NCI-H187 (cell line): ENCODE measurements at regions not wholly inside any gene's neighbourhood (a gene's known extent, or its start where the extent isn't known, plus 50 kb on each side); places are given as distances from the start of the nearest gene placed in this dataset.
"Not testable (repeated sequence)": the region's sequence is repeated elsewhere in the genome, so short reads cannot be mapped to it uniquely, and the experiment has no call there.

ENCODE experiments used
- DNase-seq, 2 experiments: peaks; one replicate each; lab custom pipeline; 2025; lab: John Stamatoyannopoulos, UW

GRCh38 chr2:180927030-180927686, 53.2 kb upstream of the UBE2E3 start:
- DNase-seq = no peak

DNA sequence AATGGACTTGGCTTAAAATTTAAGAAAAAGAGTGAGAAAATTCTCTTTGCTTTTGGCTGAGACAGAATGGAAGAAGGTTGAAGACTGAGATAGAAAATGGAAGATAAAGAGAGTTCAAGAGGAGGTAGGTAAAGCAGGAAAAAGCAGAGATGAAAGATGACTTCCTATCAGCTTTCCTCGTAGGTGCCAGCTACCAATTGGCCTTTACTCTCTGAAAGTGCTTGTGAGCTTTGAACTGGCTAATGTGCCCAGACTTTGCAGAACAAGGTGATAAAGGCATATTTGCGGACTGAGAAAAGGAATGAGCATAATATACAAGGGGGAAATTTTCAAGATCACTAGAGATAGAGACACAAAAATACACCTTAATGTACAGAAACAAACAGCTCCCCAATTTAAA, 54.7 kb upstream of the UBE2E3 start:
- no peak for DNase-seq

DNA sequence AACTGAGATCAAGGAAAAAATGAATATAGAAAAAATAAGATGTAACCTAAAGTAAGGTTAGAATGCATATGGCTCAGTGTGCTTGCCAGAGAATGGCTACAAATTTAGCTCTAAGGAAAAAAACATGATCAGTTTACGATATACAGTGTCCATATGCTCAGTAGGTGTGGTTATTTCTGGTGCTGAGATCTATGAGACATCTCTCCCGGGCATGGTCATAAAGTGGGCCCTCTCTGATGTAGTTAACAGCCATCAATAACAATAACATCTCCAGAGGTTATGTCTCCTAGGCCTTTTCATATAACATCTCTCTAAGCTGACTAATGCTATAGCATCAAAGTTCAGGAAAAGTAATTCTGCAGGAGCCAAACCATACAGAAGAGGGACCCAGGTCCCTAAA, 56.3 kb upstream of the UBE2E3 start:
- DNase-seq = no peak

DNA sequence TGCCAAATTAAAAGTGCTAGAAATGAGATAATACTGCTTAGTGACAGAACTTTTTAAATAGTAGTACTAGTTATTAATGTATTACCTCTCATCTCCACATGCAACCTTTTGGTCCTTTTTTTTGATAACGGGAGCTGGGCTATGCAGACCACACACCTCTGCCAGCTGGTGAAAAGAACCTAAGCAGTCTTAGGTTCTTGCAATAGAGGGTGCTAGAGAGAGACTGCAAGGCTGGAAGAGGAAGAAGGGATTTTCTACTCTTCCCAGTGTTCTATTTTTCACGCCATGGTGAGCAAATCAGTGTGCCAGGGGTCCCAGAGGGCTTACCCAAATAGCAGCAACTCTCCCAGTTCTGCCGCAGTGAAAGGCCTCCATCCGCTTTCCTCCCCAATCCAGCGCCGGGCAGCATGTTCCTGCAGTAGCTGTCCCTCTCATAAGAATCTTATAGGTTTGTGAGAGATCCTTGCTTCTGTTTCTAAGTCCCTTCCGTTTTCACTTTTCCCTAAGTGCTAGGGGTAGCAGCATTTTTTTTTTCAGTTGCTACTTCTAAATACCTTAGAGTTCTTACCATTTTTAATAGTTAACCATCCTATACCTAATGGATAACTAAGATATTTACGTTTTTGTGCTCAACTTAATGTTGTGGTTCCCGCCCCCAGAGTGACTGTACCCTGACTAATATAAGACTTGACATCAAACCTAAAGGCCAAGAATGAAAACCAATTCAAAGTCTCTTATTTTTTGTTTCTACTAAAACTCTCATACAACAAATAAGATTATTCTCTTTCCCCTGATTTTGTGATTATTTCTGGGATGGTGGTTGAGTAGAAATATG, 69.4 kb upstream of the UBE2E3 start:
- DNase-seq = no peak

DNA sequence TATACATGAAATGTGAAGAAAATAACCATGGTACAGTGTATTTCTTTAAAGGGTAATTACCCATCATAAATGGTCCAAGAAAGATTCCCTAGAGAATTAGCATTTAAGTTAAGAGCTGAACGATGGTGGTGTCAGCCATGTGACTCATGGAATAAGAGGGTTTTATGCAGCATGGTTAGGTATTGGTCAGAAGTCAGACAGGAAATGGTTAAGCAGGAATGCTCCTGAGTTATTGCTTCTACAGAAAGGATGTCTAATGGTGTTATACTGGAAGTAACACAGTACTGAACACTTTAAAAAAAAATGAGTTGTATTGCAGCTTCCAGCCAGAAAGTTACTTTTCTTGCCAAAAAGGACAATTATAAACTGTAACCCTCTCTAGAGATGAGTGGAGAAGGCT, 72.7 kb upstream of the UBE2E3 start:
- no peak for DNase-seq

DNA sequence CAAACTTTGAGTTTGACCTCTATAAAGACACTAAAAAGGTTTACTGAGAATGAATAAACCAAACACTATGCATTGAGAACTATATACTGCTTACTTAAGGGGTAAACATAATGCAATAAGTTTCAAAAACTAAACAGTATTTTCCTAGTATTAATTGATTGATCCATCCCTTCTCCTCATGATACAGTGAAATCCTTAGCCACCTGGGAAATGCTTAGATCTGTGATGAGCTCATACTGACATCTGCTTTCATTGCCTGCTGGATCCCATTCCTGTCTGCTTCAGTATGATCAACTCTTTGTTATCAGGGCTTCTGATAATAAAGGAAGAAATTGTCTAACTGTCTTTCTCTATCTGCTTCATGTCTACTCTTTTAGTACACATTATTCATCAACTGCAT, 74.9 kb upstream of the UBE2E3 start:
- DNase-seq = no peak

DNA sequence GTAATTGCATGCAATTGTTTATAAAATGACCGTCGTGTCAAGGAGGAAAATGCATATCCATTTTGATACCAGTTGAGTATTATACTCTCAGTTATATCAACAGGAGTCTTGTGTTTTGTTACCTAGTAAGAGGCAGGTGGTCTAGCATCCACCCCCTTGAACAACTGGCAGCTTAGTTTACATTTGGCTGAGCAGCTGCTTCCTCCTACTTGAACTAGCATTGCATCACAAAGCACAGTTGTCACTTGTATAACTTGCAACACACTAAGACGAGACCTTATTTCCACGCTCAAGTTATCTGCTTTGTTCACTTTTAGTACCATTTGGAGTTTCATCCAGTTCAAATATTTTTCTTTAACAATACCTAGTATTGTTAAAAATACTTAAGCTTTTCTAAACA, 75.4 kb upstream of the UBE2E3 start:
- DNase-seq = no peak

DNA sequence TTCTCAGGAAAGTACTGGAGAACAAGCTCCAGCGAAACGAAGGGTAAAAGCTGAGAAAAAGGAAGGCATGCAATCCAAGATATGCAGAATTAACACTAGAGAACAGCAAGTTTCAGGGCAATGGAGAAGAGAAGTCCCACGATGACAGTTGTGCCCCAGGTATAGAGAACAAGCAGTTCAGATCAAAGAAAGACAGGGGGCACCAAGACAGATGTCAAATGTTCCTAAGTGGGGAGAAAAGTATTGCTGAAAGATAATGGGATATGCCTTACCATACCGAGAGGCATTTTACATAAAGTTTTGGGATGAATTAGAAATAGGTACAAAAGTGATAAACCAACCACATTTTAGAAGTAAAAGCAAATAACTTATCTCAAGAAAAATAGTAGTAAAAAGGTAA, 79.1 kb upstream of the UBE2E3 start:
- no peak for DNase-seq

GRCh38 chr2:180893752-180894151, 86.7 kb upstream of the UBE2E3 start:
- DNase-seq = no peak

- no peak for DNase-seq
These were observed 88.3 kb upstream of the UBE2E3 start for GRCh38 chr2:180892091-180892490.

DNA sequence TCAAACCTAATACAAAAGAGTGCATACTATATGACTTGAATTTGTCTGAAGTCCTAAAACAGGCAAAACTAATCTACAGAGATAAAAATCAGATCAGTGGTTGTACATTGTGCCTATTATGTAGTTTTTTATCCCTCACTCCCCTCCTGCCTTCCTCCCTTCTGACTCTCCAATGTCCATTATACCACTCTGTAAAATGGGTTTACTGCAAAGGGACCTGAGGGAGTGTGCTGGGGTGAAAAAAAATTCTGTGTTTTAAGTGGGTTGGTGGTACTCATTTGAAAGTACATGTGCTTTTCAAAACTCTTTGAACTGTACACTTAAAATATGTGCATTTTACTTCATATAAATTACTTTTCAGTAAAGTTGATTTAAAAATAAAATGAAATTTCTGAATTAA, 89.0 kb upstream of the UBE2E3 start:
- no peak for DNase-seq

DNA sequence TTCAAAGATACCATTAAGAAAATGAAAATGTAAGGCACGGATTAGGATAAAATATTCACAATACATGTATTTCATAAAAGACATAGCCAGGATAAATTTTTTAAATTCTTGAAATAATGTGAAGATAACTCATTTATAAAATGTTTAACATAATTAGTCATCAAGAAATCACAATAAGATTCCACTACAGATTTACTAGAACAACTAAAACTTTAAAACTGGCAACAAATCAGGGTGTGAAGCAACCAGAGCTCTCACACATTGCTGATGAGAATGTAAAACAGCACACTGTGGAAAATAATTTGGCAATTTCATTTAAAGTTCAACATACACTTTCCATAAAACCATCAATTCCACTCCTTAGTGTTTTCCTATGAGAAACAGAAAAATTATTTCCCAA, 89.6 kb upstream of the UBE2E3 start:
- no peak for DNase-seq

- DNase-seq = no peak
These were observed 97.4 kb upstream of the UBE2E3 start for GRCh38 chr2:180882959-180883358.

- no peak for DNase-seq
These were observed 103.9 kb upstream of the UBE2E3 start for GRCh38 chr2:180876506-180876905.

DNA sequence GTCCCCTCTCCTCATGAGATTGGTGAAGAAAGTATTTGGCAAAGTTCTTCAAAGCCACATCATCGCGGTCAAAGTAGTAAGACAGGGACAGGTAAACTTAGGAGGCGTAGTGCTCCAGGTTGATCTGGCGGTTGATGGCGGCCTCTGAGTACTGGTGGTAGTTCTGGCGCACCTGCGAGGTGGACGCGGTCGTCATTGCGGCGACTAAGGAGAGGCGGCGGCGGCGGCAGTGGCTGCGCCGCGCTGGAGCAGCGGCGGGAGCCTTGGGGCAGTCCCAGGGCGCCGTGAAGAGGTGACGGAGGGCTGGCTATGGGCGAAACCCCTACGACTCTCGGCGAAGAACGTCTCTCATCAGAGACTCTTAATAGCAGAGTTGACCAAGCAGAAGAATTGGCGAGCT, 107.2 kb upstream of the UBE2E3 start:
- no peak for DNase-seq

GRCh38 chr2:180872781-180873180, 107.6 kb upstream of the UBE2E3 start:
- not testable (repeated sequence) for DNase-seq

- DNase-seq = no peak
These were observed 108.2 kb upstream of the UBE2E3 start for GRCh38 chr2:180872255-180872654.

GRCh38 chr2:180871649-180872048, 108.8 kb upstream of the UBE2E3 start:
- DNase-seq = no peak

DNA sequence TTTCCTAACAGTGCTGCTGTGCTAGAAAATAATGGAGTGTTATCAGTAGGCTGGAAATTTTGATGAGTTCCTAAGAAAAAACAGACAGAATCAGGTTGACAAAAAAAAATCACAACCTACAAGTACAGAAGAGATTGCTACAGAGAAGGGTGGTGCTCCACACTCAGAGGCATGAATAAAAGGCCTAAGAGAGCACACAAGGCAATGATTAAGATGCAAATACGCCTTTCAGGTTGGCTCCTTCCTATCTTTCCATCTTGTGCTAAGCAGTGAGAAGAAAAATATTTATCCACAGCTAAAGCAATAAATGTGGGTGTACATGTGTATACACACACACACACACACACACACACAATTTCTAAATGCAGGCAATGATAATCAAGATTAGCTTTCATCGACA, 130.6 kb upstream of the UBE2E3 start:
- DNase-seq = no peak

- DNase-seq = no peak
These were observed 132.0 kb upstream of the UBE2E3 start for GRCh38 chr2:180848393-180848792.

DNA sequence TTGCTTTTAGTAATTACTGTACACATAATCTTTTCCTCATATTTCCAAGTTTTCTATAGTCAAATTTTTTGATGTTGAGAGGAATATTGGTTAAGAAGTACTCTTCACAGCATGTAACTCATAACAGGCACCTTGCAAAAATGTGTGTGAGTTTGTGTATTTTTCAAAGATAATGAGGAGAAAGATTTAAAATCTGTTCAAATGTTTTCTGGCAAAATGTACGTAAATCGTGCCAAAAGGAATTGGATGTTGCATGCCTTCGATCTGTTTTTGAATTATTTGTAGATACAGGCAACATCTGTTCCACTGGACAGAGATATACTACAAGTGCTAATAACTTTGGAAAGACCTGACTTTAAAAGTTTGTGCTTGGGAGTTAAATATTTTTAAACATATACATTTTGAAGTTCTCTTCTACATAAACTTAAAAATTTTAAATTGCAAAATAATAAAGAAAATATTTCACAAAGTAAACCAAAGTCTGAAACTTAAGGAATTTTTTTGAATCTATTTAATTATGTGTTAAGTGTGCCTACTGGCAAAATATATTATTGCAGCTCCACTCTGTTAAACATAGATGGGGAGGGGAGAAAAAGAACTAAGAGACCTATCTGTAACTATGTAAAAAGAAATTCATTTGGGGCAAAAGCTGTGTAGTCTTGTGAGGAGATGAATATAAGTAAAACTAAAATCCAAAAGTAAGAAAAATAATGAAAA, 133.5 kb upstream of the UBE2E3 start:
- no peak for DNase-seq

DNA sequence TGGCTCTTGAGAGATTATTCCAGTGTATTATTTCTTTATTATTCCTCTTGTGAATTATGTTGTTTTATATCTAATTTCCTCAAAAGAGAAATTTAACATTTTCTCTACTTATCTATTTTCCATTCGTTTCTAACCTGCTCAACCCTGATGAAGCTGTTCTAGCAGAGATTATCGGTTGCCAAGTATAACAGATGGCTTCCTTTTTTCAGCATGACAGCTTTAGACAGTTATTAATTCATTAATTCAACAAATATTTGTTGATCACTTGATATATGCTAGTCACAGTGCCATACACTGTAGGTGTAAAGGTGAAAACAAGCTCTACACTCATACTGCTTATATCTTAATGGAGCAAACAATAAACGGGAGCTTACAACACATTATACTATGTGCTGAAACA, 137.9 kb upstream of the UBE2E3 start:
- DNase-seq = no peak

DNA sequence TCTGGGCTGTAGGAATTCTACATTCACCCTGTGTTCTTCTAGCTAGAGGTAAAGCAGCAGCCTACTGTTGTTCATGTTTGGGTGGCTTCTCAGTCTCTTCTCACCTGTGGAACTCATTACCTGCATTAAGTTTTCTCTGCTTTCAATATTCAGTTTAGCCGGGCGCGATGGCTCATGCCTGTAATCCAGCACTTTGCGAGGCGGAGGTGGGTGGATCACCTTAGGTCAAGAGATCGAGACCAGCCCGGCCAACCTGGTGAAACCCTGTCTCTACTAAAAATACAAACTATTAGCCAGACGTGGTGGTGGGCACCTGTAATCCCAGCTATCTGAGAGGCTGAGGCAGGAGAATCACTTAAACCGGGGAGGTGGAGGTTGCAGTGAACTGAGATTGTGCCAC, 139.8 kb upstream of the UBE2E3 start:
- no peak for DNase-seq
